NB4 (cell line): ENCODE measurements at regions not wholly inside any gene's neighbourhood (a gene's known extent, or its start where the extent isn't known, plus 50 kb on each side); places are given as distances from the start of the nearest gene placed in this dataset.

Source experiments
- CTCF ChIP-seq: IDR thresholded peaks from one replicate; pipeline ENCODE4 v1.5.1; 2012; ENCODE audit warnings: low read depth, low read length
- POLR2A ChIP-seq: IDR thresholded peaks from 2 replicates; pipeline ENCODE4 v1.6.1; 2011; ENCODE audit warnings: mild to moderate bottlenecking; ENCODE audit not compliant: insufficient read length; ENCODE audit errors: extremely low read depth

- TF ChIP-seq POLR2A (no peak), CTCF (no peak)
Measured at GRCh38 chr11:79949574-79949973, 508.7 kb upstream of the TENM4 start.
